ENCODE measurements at regions not wholly inside any gene's neighbourhood (a gene's known extent, or its start where the extent isn't known, plus 50 kb on each side); places are given as distances from the start of the nearest gene placed in this dataset.

DNA sequence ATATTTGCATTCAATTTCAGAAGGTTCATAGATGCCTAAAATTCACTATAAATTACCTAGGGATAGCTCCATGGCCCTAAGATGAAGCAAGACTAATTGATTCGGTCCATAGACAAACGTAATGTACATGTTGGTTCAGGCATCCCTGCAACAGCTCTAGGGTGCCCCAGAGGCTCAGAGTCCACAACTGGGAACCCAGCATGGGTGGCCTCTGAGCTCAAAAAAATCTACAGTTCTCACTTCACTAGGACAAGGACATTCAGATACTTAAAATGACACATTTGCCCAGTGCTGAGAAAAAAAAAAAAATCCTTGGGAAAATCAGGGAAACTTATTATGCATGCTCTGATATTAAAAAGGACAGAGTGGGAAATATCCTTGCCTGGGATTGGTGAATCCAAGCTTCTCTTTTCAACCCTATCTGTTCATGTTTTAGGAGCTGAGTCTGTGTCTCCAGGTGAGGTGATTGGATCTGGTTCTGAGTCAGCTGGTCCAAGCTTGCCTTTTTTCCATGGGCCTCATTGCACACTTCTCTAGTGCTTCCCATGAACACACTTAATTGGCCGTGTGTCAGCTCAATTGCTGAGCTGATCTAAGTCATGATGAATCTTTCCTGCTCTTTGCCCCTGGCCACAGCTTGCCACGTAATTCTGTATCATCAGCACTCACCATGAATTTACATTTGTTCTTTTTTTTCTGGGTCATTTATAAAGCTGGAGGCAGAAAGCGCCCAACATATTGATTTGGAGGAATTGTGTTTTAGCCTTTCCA is 116.3 kb upstream of the RCN1 start:
- Mint-ChIP-seq H3K9me3 (peaks cover 0 to 2% (median 2%) of the 10 kb centered on the region in 5 donors), H3K4me1 (no peaks in the 10 kb centered on the region)

DNA sequence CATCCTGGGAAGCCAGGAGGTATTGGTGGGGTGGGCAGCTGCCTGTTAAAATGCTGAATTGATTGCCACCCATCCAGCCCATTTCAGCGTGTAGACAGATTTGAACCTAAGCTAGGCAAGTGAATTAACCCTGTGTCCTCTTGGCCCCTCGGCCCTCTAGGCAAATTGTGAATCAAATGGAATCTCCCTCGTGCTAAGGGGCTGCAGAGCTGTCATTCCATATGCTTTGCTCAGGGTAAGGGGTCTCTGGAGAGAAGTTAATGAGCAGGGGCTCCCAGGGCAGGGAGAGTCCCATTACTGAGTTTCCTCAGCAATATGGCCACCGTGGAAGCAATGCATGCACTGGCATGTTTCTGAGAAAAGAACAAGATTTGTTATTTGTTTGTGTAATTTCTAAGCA is 117.7 kb upstream of the RCN1 start:
- H3K4me3 ChIP-seq (ENCODE audit: low read length): no peak overlapping the region
- POLR2A ChIA-PET: no interaction called here
- H3K9me3 ChIP-seq (ENCODE audit: low read length): no peaks in the 10 kb centered on the region
- peaks cover 0 to 4% (median 2%) of the 10 kb centered on the region in 3 donors for H3K36me3 Mint-ChIP-seq
- no peak overlapping the region for H3K27ac ChIP-seq (ENCODE audit: low read depth, low read length)
- H3K27me3 Mint-ChIP-seq: peaks cover 17 to 47% of the 10 kb centered on the region in 2 donors
- peaks cover 0 to 2% (median 0%) of the 10 kb centered on the region in 5 donors for H3K9me3 Mint-ChIP-seq
- H3K27ac Mint-ChIP-seq: no peak overlapping the region
- DNase-seq: no peak
- no peaks in the 10 kb centered on the region for H3K36me3 ChIP-seq (ENCODE audit: insufficient read depth, low read length)
- no peaks in the 10 kb centered on the region for H3K4me1 Mint-ChIP-seq
- CTCF ChIA-PET: no interaction called here
- no peaks in the 10 kb centered on the region for H3K27me3 ChIP-seq (ENCODE audit: insufficient read depth, low read length, poor library complexity, severe bottlenecking)
- no peaks in the 10 kb centered on the region for H3K4me1 ChIP-seq (ENCODE audit: insufficient read depth, low read length)
- H3K4me3 Mint-ChIP-seq: no peak overlapping the region

More for the DNA sequence above, 116.3 kb upstream of the RCN1 start:
- ChIA-PET POLR2A (no interaction called here), CTCF (interaction anchor here (0.9 kb wide), 1 partner anchor 16 kb away, joined by 4 read pairs; no protein-coding TSS in a partner anchor)
- no peaks in the 10 kb centered on the region for H3K4me1 ChIP-seq (ENCODE audit: insufficient read depth, low read length)
- DNase-seq: no peak
- Mint-ChIP-seq H3K4me3 (no peak overlapping the region), H3K27me3 (peaks cover 16 to 50% of the 10 kb centered on the region in 2 donors), H3K27ac (no peak overlapping the region), H3K36me3 (peaks cover 0 to 6% (median 4%) of the 10 kb centered on the region in 3 donors)
- H3K27me3 ChIP-seq (ENCODE audit: insufficient read depth, low read length, poor library complexity, severe bottlenecking): peaks cover 2% of the 10 kb centered on the region
- H3K27ac ChIP-seq (ENCODE audit: low read depth, low read length): no peak overlapping the region
- no peaks in the 10 kb centered on the region for H3K36me3 ChIP-seq (ENCODE audit: insufficient read depth, low read length)
- H3K9me3 ChIP-seq (ENCODE audit: low read length): no peaks in the 10 kb centered on the region
- no peak overlapping the region for H3K4me3 ChIP-seq (ENCODE audit: low read length)

DNA sequence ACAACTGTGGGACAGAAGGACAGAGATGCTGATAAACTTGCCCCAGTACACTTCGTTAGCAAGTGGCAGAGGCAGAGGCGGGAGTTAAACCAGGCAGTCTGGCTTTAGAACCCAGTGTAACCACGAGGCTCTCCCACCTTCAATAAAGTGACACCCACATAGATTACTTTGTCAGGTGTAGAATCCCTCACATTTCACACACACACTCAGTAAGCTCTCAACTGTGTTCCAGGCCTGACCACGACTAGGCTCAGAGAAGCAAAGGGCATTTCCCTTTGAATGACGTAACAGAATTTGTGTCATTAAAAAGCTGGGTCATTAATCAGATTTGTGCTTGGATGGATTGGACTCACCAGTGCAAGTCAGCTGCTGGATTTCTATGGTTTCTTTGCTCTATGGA is 118.3 kb upstream of the RCN1 start:
- ChIA-PET POLR2A (no interaction called here), CTCF (no interaction called here)
- no peaks in the 10 kb centered on the region for H3K4me1 Mint-ChIP-seq
- H3K4me3 Mint-ChIP-seq: no peak overlapping the region
- H3K27ac Mint-ChIP-seq: no peak overlapping the region
- peaks cover 0 to 2% (median 0%) of the 10 kb centered on the region in 3 donors for H3K36me3 Mint-ChIP-seq
- peaks cover 16 to 48% of the 10 kb centered on the region in 2 donors for H3K27me3 Mint-ChIP-seq
- no peak overlapping the region for H3K27ac ChIP-seq (ENCODE audit: low read depth, low read length)
- no peak overlapping the region for H3K4me3 ChIP-seq (ENCODE audit: low read length)
- no peaks in the 10 kb centered on the region for H3K36me3 ChIP-seq (ENCODE audit: insufficient read depth, low read length)
- H3K9me3 Mint-ChIP-seq: peaks cover 0 to 2% (median 0%) of the 10 kb centered on the region in 5 donors
- DNase-seq: no peak
- no peaks in the 10 kb centered on the region for H3K27me3 ChIP-seq (ENCODE audit: insufficient read depth, low read length, poor library complexity, severe bottlenecking)
- H3K9me3 ChIP-seq (ENCODE audit: low read length): no peaks in the 10 kb centered on the region
- H3K4me1 ChIP-seq (ENCODE audit: insufficient read depth, low read length): no peaks in the 10 kb centered on the region

DNA sequence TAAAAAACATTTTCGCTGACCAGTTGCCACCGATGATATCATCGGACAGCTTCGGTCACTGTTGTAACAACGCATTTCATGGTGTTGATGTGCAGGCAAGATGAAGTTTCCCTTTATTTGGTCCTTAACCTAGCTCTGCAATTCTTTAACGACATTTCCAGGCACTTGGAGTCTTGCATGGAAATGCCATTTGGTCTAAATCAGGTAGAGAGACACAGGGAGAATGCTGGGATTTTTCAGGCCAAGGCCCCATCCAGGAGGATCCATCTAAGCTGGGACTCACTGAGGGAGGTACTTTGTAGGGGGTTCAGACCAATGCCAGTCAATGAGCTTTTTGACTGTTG is 121.5 kb upstream of the RCN1 start:
- CTCF ChIA-PET: no interaction called here
- peaks cover 0 to 2% (median 0%) of the 10 kb centered on the region in 5 donors for H3K9me3 Mint-ChIP-seq
- no peak overlapping the region for H3K27ac Mint-ChIP-seq

DNA sequence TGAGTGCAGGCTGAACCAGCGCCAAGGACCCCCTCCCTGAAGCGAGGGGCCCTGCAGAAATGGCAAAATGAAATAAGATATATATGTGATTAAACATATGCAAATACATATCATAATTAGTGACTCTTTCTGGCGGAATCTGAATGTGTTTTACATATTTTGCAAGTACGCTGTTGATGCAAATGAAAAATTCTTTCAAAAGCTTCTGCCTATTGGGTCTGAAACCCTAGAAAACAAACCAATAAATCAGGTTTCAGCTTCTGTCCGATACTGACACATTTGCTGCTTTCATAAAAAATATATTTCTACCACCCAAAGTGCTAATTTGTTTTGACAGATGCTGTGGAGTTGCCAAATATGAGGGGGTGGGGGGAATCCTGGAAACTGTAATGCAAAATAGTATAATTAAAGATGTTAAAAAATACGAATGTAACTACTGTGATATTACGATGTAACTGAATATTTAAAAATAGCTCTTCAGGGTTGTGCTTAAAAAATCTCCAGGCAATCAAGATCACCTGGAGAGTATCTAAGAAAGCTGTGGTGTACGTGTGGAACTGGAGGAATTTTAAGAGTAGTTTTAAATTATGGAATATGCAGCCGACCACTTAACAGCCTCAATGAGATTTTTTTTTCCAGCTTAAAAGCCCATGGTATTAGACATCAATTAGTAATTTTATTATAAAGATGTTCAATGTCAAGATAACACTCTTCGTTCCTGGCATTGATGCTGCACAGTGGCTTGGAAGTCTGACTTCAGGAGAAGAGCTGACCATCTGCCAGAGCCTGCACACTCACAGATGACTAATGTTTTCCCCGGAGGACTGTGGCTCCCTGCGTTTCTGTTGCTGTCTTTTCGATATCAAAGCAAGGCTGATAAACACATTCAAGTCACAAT is 122.2 kb upstream of the RCN1 start:
- peaks cover 0 to 2% (median 0%) of the 10 kb centered on the region in 3 donors for H3K36me3 Mint-ChIP-seq
- no peak for DNase-seq
- Histone ChIP-seq H3K9me3 (ENCODE audit: low read length) (no peaks in the 10 kb centered on the region), H3K36me3 (ENCODE audit: insufficient read depth, low read length) (no peaks in the 10 kb centered on the region), H3K27ac (ENCODE audit: low read depth, low read length) (no peak overlapping the region), H3K4me1 (ENCODE audit: insufficient read depth, low read length) (no peaks in the 10 kb centered on the region), H3K27me3 (ENCODE audit: insufficient read depth, low read length, poor library complexity, severe bottlenecking) (no peaks in the 10 kb centered on the region), H3K4me3 (ENCODE audit: low read length) (no peak overlapping the region)
- POLR2A ChIA-PET: no interaction called here
- H3K4me1 Mint-ChIP-seq: no peaks in the 10 kb centered on the region
- H3K4me3 Mint-ChIP-seq: no peak overlapping the region
- CTCF ChIA-PET: no interaction called here
- peaks cover 15 to 31% of the 10 kb centered on the region in 2 donors for H3K27me3 Mint-ChIP-seq
- H3K27ac Mint-ChIP-seq: peak overlapping the region in 1 of 8 donors; percentile 14
- peaks cover 0 to 2% (median 0%) of the 10 kb centered on the region in 5 donors for H3K9me3 Mint-ChIP-seq

More for the DNA sequence above, 121.5 kb upstream of the RCN1 start:
- H3K4me1 Mint-ChIP-seq: no peaks in the 10 kb centered on the region
- H3K36me3 Mint-ChIP-seq: peaks cover 0 to 2% (median 0%) of the 10 kb centered on the region in 3 donors
- POLR2A ChIA-PET: no interaction called here
- Histone ChIP-seq H3K27ac (ENCODE audit: low read depth, low read length) (no peak overlapping the region), H3K9me3 (ENCODE audit: low read length) (no peaks in the 10 kb centered on the region), H3K36me3 (ENCODE audit: insufficient read depth, low read length) (no peaks in the 10 kb centered on the region), H3K4me3 (ENCODE audit: low read length) (no peak overlapping the region), H3K27me3 (ENCODE audit: insufficient read depth, low read length, poor library complexity, severe bottlenecking) (no peaks in the 10 kb centered on the region), H3K4me1 (ENCODE audit: insufficient read depth, low read length) (no peaks in the 10 kb centered on the region)
- peaks cover 13 to 34% of the 10 kb centered on the region in 2 donors for H3K27me3 Mint-ChIP-seq
- H3K4me3 Mint-ChIP-seq: no peak overlapping the region
- DNase-seq: no peak

DNA sequence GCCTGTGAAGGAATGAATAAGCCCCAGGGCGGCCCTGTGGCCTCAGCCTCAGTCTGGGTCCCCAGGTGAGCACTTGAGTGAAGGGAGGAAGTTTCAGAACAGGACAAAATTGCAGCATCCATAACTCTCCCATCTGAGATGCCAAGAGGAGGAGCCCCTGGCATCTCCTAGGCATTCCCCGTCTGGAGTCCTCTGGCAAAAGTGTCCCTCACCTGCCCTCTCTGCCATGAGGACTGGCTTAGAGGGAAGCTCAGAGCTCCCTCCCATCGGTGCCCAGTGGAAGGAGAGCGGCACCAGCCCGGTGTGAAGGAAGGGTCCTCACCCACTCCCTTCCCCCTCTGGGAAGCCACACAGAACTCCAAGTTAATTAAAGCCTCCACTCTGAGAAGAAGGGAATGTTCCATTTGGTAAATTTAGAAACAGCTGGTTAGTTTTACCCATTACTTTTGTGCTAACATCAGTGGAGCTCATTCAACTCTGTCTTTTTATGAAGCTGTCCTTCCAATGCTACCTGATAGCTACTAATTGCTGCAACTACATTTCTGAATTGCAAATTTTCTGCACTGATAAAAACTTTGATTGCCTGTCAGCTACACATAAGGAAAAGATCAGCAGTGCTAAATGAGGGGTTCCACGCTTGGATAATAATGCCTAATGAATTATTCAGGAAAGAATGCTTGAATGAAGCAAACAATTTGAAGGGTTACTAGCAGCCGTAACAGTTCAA is 123.3 kb upstream of the RCN1 start:
- ChIA-PET POLR2A (no interaction called here), CTCF (interaction anchor here (1.1 kb wide), 1 partner anchor 10 kb away, joined by 5 read pairs; no protein-coding TSS in a partner anchor)
- Histone ChIP-seq H3K9me3 (ENCODE audit: low read length) (no peaks in the 10 kb centered on the region), H3K36me3 (ENCODE audit: insufficient read depth, low read length) (no peaks in the 10 kb centered on the region), H3K27ac (ENCODE audit: low read depth, low read length) (no peak overlapping the region), H3K4me3 (ENCODE audit: low read length) (no peak overlapping the region), H3K4me1 (ENCODE audit: insufficient read depth, low read length) (no peaks in the 10 kb centered on the region), H3K27me3 (ENCODE audit: insufficient read depth, low read length, poor library complexity, severe bottlenecking) (no peaks in the 10 kb centered on the region)
- H3K27me3 Mint-ChIP-seq: peaks cover 14 to 23% of the 10 kb centered on the region in 2 donors
- no peak overlapping the region for H3K4me3 Mint-ChIP-seq
- no peak for DNase-seq
- H3K4me1 Mint-ChIP-seq: no peaks in the 10 kb centered on the region
- H3K36me3 Mint-ChIP-seq: peaks cover 0 to 2% (median 0%) of the 10 kb centered on the region in 3 donors
- peaks cover 0 to 2% (median 0%) of the 10 kb centered on the region in 5 donors for H3K9me3 Mint-ChIP-seq
- peak overlapping the region in 1 of 8 donors; percentile 64 for H3K27ac Mint-ChIP-seq

DNA sequence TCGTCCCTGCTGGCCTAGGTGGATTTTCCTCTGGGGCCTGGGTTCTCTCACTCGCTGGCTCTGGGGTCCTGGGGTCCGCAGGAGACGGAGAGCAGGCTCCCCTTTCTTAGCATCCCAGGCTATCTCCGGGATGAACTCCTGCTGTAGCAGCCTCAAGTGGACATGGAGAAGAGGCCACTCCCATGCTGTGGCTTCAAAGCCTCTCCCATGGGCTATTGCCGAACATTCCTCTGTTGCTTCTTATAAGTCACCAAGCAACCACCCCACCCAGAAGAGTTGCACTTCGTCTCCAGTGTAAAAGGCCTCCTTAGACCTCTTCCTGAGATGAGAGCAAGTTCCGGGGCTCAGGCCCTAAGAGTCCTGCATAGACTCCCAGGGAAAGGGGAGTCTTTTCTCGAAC is 124.0 kb upstream of the RCN1 start:
- ChIA-PET POLR2A (no interaction called here), CTCF (interaction anchor here (1.1 kb wide), 1 partner anchor 9 kb away, joined by 5 read pairs; no protein-coding TSS in a partner anchor)
- H3K4me1 ChIP-seq (ENCODE audit: insufficient read depth, low read length): no peaks in the 10 kb centered on the region
- H3K9me3 Mint-ChIP-seq: peaks cover 0 to 2% (median 0%) of the 10 kb centered on the region in 5 donors
- no peak overlapping the region for H3K27ac Mint-ChIP-seq
- H3K27me3 ChIP-seq (ENCODE audit: insufficient read depth, low read length, poor library complexity, severe bottlenecking): no peaks in the 10 kb centered on the region
- no peak overlapping the region for H3K27ac ChIP-seq (ENCODE audit: low read depth, low read length)
- peaks cover 0 to 2% (median 0%) of the 10 kb centered on the region in 3 donors for H3K36me3 Mint-ChIP-seq
- peaks cover 14 to 23% of the 10 kb centered on the region in 2 donors for H3K27me3 Mint-ChIP-seq
- no peak overlapping the region for H3K4me3 ChIP-seq (ENCODE audit: low read length)
- H3K36me3 ChIP-seq (ENCODE audit: insufficient read depth, low read length): no peaks in the 10 kb centered on the region
- no peaks in the 10 kb centered on the region for H3K4me1 Mint-ChIP-seq
- no peak for DNase-seq
- H3K4me3 Mint-ChIP-seq: no peak overlapping the region
- no peaks in the 10 kb centered on the region for H3K9me3 ChIP-seq (ENCODE audit: low read length)
